Brain pericyte (primary cell): ENCODE measurements at regions not wholly inside any gene's neighbourhood (a gene's known extent, or its start where the extent isn't known, plus 50 kb on each side); places are given as distances from the start of the nearest gene placed in this dataset.
A peak's percentile ranks its signal among the peaks of the same experiment; 100 is the strongest.
"Not testable (repeated sequence)": the region's sequence is repeated elsewhere in the genome, so short reads cannot be mapped to it uniquely, and the experiment has no call there.

Experiments used
- DNase-seq: peaks from one replicate; pipeline ENCODE4 v3.0.0-alpha.2; 2012; ENCODE audit warnings: low read depth, low spot score

DNA sequence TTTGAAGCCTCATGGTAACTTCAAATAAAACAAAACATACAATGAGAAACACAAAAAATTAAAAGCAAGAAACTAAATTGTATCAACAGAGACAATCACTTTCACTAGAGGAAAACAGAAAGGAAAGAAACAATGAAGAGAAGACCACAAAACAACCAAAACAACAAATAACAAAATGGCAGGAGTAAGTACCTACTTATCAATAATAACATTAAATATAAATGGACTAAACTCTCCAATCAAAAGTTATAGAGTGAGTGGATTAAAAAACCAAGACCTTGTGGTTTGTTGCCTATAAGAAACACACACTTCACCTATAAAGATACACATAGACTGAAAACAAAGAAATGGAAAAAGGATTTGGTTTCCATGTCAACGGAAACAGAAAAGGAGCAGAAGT is 830.1 kb upstream of the TMEFF2 start:
- DNase-seq, result no peak

DNA sequence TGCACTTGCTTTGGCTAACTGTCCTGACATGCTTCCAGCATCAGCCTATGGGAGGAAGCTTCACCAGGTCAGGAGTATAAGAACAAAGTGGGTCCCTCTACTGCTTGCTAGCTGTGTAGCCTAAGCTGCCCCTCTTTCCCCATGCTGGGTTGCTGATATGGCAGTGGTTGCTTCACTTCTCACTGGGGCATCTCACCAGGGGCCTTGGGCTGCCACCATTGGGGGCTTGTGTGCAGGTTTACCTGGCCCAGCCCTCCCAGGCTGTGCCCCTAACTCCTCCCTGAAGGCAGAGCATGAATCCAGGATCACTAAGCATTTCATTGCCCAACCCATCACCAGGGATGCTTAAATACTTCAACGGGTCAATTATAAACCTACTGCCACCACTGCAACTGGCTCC is 817.1 kb upstream of the TMEFF2 start:
- no peak for DNase-seq

DNA sequence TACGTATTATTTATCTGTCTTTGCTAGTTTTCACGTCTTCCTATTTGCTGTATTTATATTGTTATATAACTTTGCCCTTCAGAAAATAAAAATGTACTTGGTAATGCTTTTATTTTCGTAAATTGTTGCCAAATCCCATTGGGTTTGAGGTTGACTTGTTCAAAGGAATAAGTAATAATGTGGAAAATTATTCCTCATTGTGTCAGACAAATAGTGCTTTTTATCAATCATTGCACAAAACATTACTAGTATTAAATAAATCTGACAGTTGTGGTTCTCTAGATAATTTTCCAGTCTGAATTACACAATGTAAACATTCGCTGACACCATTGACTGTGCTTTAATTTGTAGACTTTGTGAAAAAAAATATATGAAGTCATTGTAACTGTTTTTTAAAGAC is 798.3 kb upstream of the TMEFF2 start:
- DNase-seq, result no peak

DNA sequence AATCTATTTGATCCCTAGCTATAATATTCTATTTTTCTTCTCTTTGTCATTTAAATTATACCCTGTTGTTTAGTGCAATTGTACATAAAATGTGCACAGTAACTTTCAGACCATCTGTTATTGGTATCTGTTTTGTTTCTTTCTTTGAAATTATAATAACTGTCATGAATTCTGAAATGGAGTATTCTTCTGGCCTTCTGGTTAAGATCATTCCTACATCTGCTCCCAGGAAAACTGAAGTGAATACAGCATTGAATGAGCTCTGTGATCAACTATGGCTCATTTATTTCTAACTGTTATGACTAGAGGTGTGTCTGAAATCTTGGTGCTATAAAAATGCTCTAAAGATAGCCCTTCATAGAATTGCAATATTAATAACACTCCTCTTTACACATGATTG is 788.4 kb upstream of the TMEFF2 start:
- DNase-seq, result no peak

DNA sequence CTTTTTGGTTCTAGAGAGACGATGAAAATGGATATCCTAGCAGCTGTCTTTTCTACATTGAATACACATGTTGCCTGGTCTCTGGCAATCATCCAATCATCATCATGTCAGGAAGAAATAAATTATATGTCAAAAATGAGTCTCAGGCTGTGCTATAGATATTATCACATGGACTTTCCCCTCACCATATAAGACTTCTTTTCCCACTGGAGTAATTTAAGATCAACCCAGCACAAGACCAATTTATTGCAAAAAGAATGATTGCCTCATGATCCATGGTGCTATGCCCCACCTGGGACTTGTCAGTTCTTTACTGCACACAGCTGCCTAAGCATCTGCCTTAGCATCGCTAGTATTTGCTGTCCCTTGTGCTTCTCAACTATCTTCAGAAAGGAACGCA is 783.7 kb upstream of the TMEFF2 start:
- DNase-seq, result no peak

DNA sequence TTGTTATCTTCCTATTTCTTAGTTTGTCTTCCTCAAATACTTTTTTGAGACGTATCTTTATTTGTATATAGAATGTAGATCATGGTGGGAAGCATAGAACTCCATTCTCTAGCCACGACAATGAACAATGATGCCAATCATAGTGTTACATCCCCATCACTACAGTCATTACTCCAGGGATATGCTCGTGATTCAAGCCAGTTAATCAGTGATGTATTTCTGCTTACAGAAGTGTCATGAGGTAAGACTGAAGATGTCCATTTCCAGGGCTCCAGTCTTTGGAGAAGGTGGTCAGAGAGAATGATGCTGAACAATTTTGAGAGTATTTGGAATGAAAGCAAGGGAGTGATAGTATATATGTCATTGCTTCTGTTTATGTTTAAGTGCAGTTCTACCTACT is 777.2 kb upstream of the TMEFF2 start:
- no peak for DNase-seq

DNA sequence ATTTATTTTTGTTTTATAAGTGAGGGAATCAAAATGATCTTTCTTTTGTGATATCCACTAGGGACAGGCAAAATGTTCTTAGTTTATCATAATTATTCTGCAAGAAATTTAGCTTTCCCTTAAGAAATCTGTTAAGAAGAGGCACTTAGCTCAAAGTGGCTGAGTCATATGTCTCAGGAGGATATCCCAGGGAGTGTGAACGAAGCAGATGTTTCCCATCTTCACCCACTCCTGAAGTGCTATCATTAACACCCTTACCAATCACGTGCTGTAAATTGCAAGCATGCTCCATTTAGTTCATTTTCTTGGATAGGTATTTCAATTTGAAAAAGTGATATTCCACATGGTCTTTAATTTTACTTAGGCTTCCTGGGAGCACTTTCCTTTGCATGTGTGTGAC is 774.3 kb upstream of the TMEFF2 start:
- no peak for DNase-seq

DNA sequence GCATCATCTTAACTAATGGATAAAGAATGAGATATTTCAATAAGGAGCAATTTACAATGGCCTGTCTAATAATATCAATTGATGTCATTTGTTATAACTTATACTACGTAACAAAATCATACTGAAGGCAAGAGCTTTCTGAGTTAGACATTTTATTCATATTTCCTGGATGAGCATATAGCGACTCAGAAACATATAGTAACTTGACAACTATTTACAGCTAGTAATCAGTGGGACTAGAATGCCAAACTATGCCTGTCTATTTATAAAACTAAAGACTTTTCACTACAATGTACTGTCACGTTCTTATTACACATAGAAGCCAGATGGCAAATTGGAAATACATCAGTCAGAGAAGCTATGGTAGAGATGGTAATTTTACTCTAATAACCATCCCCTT is 766.2 kb upstream of the TMEFF2 start:
- DNase-seq, result no peak

DNA sequence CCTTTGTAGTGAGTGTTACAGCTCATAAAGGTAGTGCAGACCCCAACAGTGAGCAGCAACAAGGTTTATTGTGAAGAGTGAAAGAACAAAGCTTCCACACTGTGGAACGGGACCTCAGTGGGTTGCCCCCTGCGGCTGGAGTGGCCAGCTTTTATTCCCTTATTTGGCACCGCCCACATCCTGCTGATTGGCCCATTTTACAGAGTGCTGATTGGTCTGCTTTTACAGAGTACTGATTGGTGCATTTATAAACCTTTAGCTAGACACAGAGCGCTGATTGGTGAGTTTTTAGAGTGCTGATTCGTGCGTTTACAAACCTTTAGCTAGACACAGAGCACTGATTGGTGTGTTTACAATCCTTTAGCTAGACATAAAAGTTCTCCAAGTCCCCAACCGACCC is 763.9 kb upstream of the TMEFF2 start:
- DNase-seq, result not testable (repeated sequence)

DNA sequence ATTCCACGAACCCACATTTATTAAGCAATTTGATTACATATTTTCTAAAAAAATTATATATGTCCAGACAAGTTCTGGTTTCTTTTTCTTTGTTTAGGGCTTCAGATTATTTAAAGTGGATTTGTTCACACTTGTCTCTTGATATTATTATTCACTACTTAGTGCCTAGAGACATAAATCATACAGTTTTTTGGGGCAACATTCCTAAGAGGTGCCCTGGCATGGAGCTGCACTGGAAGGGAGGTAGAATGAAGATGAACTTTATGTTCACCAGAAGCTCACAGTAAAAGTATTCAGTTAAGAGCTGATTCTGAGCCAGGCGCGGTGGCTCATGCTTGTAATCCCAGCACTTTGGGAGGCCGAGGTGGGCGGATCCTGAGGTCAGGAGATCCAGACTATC is 762.7 kb upstream of the TMEFF2 start:
- no peak for DNase-seq

DNA sequence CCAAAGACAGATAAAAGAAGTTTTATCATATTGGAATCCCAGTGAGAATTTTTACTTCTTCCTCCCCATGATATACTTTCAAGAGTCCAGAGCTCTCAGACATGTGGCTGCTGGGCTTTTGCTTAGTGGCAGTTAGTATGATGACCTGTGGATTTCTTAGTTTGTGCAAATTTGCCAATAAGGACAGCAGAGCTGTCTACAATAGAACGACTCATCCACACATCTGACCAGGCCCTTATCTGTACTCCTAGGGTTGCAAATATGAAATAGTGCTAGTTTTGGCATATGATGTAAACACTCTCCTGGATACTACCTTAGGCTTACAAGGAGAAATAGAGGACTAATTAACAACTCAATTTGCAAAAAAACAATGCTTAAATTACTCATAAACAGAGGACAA is 758.4 kb upstream of the TMEFF2 start:
- DNase-seq, result no peak

DNA sequence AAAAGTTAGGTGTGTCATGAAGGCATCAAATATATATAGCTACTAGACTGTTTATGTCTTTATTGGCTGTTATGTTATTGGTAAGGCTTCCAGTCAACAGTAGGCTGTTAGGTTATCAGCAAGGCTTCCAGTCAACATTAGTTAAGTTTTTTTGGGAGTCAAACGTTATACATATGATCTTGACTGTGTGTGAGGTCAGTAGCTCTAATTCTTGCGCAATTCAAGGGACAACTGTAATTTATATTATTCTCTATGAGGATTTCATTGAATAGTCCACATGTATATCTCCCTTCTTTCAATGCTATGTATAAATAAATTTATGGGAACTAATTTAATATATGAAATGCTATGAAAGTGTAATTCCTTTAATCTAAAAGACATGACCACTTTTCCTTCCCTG is 757.5 kb upstream of the TMEFF2 start:
- no peak for DNase-seq

DNA sequence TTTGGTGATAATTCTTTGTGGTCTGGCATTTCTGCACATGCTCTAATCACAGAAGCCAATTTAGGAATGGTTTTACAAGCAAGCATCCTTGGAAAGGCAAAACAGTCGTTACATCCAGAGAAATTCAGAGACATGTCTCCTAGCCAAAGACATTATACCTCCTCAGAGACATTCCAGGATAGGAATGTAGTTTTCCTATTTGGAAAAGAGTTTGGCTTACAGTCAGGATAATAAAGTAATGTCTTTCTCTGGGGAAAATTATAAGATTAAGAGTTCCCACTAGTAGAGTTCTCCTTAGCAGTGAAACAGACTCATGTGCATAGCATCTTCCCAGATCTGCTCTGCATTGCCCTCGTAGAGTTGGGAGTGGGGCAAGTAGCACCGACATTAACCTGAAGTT is 753.6 kb upstream of the TMEFF2 start:
- DNase-seq, result no peak

DNA sequence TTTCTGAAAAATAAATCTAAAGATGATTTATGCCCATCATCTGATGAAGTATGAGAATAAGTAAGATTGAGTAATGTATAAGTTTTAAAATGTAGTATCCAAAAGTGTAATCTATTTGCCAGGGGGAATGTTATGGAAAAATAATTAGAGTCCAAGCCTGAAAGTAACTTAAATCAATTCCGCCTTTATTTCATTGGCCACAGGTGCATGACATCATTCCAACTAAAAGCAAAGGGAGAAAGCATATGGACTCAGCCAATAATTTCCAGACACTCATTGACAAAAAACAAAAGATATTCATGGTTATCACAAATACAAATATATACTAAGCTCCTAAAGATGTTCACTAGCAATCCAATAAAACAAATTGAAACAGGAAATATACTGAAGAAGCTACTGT is 752.6 kb upstream of the TMEFF2 start:
- DNase-seq, result no peak

DNA sequence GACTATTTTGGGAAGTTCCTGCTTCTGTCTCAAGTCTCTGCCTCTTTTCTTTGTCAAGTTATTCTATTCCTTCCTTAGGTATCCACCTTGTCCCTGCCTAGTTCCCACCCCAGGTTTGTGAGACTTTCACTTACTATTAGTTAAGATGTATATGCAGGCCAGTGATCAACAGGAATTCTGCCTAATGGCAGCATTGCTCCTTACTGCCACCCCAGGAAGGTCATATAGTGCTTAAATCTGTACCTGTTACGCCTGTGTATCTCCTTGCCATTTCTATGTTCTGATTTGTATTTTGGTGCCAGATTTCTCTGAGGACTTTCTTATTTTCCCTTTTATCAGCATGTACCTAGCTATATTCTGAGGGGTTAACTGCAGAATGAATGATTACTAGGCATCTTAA is 746.0 kb upstream of the TMEFF2 start:
- peak; percentile 1 for DNase-seq

DNA sequence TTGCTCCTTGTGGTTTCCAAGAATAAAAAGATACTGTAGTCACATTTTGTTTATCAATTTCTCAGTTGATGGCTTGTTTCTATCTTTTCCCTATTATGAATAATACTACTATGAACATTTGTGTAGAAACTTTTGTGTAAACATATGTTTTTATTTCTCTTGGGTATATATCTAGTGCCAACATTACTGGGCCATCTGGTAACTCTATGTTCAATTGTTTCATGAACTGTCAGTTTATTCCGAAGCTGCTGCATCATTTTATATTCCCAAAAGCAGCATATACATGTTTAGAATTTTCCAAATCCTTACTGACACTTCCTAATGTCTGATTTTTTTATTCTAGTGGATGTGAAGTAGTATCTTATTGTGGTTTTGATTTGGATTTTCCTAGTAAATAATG is 737.6 kb upstream of the TMEFF2 start:
- DNase-seq, result no peak

DNA sequence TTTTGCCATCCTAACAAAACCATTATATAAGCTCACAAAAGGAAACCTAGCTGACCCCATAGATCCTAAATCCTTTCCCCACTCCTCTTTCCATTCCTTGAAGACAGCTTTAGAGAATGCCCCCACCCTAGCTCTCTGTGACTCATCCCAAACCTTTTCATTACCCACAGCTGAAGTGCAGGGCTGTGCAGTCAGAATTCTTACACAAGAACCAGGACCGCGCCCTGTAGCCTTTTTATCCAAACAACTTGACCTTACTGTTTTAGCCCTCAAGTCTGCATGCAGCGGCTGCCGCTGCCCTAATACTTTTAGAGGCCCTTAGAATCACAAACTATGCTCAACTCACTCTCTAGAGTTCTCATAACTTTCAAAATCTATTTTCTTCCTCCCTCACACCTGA is 726.9 kb upstream of the TMEFF2 start:
- DNase-seq, result not testable (repeated sequence)

DNA sequence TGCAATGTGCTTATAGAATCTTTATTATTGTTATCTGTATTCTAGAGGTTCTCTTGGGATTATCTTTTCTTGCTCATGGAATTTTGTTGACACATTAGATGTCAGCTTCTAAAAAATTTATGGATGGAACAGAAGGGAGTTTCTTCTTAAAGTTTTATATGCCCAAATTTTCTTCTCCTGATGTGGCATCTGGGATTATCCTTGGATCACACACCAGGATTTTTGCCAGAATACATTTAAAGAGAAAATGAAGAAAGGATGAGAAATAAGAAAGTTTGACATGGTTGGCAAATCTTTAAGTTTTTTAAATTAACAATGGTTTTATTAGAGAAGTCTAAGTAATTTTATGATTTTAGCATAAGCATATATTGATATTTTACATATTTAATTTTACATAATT is 706.7 kb upstream of the TMEFF2 start:
- DNase-seq, result no peak

DNA sequence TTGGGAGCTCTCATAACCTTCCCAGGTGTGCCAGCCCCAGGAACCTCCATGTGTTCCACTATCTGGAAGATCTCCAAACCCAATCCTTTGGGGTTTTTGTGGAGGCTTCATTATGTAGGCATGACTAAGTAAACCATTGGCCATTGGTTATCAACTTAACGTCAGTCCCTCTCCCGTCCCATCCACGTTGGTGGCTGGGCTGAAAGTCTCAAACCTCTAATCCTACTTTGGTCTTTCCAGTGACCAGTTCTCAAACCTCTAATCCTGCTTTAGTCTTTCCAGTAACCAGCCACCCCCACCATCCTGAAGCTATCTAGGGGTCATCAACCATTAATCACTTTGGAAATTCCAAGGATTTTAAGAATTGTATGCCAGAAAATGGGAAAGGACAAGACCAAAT is 704.7 kb upstream of the TMEFF2 start:
- DNase-seq, result no peak

DNA sequence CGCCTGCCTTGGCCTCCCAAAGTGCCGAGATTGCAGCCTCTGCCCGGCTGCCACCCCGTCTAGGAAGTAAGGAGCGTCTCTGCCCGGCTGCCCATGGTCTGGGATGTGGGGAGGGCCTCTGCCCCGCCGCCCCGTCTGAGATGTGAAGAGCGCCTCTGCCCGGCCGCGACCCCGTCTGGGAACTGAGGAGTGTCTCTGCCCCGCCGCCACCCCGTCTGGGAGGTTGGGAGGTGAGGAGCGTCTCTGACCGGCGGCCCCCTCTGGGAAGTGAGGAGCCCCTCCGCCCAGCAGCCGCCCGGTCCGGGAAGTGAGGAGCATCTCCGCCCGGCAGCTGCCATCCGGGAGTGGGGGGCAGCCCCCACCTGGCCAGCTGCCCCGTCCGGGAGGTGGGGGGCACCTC is 699.2 kb upstream of the TMEFF2 start:
- not testable (repeated sequence) for DNase-seq

DNA sequence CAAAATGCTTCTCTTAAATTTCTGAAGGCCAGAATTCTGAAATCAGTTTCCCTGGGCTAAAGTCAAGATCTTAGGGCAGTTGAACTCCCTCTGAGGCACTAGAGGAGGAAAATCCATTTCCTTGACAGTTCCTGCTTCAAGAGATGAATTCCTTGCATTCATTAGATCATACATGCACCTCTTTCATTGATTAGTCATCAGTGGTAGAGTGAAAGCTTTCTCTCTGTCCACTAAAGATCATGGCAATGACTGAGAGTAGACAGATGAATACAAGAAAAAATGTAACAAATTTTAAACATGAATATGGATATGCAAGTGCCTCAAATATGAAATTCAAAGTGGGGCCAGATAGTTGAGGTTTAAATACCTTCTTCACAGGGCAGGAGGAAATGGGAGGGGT is 693.4 kb upstream of the TMEFF2 start:
- no peak for DNase-seq

DNA sequence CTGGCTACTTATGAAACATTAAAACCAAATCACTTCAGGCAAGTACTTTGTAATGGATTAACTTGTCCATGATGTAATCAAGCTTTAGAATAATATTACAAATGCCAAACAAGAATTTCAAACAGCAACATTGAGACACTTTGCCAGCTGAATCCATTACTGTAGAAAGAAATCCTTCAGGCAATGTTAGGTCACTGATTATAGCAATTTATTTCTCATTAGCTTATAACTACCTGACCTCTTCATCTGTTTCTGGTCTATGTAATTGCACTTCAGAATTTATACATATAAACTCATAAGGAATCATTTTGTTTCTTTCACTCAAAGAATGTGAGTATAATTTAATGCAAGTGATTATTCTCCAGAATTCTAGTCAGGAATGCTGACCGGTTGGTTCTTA is 692.6 kb upstream of the TMEFF2 start:
- DNase-seq, result no peak

DNA sequence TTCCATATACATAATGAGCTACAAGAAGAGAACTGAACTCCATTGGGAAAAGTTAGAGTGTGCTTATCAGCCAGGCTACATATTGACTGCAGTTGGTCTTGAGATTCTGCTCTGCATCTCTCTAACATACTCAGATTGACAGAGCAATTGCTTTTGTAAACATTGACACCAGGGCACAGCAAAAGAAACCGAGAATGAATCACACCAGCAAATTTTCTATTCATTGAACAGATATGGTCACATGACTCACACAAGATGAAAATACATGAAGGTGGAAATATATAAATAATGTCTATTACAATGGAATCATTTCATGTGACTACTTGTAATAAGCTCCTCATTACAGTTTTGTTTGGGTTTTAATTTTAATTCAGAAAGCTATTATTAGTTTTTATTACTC is 691.9 kb upstream of the TMEFF2 start:
- no peak for DNase-seq

DNA sequence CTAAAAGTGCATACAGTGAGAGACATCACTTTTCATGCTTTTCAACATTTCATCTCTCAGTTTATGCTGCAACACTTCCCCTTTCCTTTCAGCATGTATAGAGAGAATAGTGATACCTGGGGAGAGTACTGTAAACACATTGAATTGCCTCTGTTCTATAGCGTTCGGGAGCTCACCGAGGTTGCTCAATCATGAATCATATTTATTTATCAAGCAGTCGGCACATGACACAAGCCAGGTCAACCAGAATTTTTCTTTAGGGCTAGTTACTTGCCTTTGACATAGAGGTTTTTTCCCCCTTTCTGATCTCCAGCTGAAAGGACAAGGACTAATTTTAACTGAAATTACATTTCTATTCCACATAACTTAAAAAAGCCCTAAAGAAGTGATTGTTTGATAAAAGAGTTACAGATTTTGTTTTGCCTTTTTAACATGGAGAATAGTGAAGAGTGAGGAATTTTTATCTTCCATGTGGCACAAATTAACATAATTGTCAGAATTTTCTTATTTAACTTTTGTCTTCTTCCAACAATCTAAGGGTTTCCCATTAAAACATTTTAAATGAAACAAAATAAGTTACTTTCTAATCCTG is 690.9 kb upstream of the TMEFF2 start:
- no peak for DNase-seq

DNA sequence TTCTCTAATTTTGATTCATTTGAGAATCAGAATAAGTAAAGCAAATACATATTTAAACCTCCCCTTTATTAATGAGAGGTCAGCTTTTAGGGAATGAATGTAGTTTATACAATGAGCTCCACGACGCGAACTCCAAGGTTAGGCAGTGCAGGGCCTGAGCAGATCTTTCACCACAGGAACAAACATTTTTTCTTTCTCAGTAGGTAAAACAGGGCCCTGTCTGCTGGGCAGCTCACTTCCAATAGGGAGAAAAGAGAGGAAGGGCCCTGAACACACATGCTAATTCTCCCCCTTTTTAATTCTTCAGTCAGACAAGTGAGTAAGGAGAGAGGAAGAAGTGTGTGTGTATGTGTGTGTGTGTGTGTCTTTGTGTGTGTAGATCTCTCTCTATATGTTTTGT is 682.4 kb upstream of the TMEFF2 start:
- DNase-seq, result no peak
